ENCODE measurements at regions not wholly inside any gene's neighbourhood (a gene's known extent, or its start where the extent isn't known, plus 50 kb on each side); places are given as distances from the start of the nearest gene placed in this dataset.
"Not testable (repeated sequence)": the region's sequence is repeated elsewhere in the genome, so short reads cannot be mapped to it uniquely, and the experiment has no call there.

DNA sequence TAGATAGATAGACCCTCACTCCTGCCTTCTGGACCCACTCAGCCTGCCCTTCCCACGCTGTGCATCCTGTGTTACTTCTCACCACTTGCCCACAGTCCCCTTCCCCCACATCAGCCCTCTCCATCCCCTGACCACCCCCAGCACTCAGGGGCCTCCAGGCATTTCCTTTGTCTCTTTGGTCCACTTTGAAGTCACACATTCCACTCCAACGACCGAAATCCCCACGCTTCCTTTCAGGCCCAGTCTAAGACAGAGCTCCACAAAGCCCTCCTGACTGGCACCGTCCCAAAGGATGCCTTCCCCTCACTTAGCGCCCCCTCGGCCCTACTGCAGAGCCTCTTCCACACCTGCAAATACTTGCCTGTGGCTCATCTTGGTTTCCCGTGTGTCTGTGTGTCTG lies 83.8 kb downstream of the FOXF2 start:
- H3K27me3 ChIP-seq (ENCODE audit: control insufficient read depth, insufficient read depth, low read length), result no peaks in the 10 kb centered on the region
- no peaks in the 10 kb centered on the region for H3K9me3 ChIP-seq (ENCODE audit: control insufficient read depth, low read length)
- H3K9ac ChIP-seq (ENCODE audit: low read length), result no peak overlapping the region
- no peaks in the 10 kb centered on the region for H3K36me3 ChIP-seq (ENCODE audit: control insufficient read depth, insufficient read depth, low read length)
- no peak overlapping the region for H3K4me3 ChIP-seq (ENCODE audit: low read length)
- no peaks in the 10 kb centered on the region for H3K4me1 ChIP-seq (ENCODE audit: control insufficient read depth, insufficient read depth, low read length)

DNA sequence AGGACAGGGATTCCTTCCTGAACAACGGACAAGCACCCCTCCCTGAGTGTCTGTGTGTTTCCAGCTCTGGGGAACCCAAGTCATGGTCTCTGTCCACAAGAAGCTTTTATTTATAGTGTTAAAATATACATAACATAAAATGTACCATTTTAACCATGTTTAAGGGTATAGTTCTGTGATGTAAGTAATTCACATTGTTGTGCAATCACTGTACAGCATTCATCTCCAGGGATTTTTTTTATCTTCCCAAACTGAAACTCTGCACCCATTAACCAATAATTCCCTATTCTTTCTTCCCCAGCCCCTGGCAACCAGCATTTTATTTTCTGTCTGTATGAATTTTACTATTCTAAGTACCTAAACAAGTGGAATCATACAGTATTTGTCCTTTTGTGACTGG lies 84.2 kb downstream of the FOXF2 start:
- Histone ChIP-seq H3K4me1 (ENCODE audit: control insufficient read depth, insufficient read depth, low read length) (no peaks in the 10 kb centered on the region), H3K9ac (ENCODE audit: low read length) (no peak overlapping the region), H3K27me3 (ENCODE audit: control insufficient read depth, insufficient read depth, low read length) (no peaks in the 10 kb centered on the region), H3K36me3 (ENCODE audit: control insufficient read depth, insufficient read depth, low read length) (no peaks in the 10 kb centered on the region), H3K4me3 (ENCODE audit: low read length) (no peak overlapping the region), H3K9me3 (ENCODE audit: control insufficient read depth, low read length) (no peaks in the 10 kb centered on the region)

DNA sequence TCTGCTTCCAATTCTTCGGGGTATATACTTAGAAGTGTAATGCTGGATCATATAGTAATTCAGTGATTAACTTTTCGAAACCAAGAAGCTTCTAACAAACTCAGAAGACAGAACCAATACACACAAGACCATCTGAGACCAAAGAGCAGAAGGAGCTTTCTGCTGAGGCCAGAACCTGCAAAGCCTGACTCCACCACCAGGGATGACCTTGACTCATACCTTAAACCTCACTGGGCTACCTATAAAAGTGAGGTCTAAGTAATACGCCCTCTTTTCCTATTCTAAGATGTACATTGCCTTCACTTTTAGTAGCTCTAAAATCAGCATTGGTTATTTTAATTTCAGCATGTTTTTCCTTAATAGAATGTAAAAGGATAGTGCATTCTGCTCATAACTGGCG lies 84.8 kb downstream of the FOXF2 start:
- Histone ChIP-seq H3K36me3 (ENCODE audit: control insufficient read depth, insufficient read depth, low read length) (no peaks in the 10 kb centered on the region), H3K9me3 (ENCODE audit: control insufficient read depth, low read length) (no peaks in the 10 kb centered on the region), H3K4me1 (ENCODE audit: control insufficient read depth, insufficient read depth, low read length) (no peaks in the 10 kb centered on the region), H3K27me3 (ENCODE audit: control insufficient read depth, insufficient read depth, low read length) (no peaks in the 10 kb centered on the region), H3K4me3 (ENCODE audit: low read length) (no peak overlapping the region), H3K9ac (ENCODE audit: low read length) (no peak overlapping the region)

DNA sequence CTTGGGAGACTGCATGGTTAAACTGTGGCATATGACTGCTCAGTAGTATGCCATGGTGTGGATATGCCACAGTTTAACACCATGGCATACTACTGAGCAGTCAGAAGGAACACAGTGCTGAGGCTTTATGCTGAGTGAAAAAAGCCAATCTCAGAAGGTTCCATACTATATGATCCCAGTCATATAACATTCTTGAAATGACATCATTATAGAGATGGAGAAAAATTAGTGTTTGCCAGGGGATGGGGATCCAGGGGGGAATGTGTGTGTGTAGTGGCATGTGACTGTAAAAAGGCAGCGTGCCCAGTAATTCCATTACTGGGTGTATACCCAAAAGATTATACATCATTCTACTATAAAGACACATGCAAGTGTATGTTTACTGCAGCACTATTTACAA lies 85.8 kb downstream of the FOXF2 start:
- H3K9ac ChIP-seq (ENCODE audit: low read length), result no peak overlapping the region
- H3K4me1 ChIP-seq (ENCODE audit: control insufficient read depth, insufficient read depth, low read length), result no peaks in the 10 kb centered on the region
- H3K36me3 ChIP-seq (ENCODE audit: control insufficient read depth, insufficient read depth, low read length), result no peaks in the 10 kb centered on the region
- no peak overlapping the region for H3K4me3 ChIP-seq (ENCODE audit: low read length)
- H3K27me3 ChIP-seq (ENCODE audit: control insufficient read depth, insufficient read depth, low read length), result no peaks in the 10 kb centered on the region
- H3K9me3 ChIP-seq (ENCODE audit: control insufficient read depth, low read length), result no peaks in the 10 kb centered on the region

DNA sequence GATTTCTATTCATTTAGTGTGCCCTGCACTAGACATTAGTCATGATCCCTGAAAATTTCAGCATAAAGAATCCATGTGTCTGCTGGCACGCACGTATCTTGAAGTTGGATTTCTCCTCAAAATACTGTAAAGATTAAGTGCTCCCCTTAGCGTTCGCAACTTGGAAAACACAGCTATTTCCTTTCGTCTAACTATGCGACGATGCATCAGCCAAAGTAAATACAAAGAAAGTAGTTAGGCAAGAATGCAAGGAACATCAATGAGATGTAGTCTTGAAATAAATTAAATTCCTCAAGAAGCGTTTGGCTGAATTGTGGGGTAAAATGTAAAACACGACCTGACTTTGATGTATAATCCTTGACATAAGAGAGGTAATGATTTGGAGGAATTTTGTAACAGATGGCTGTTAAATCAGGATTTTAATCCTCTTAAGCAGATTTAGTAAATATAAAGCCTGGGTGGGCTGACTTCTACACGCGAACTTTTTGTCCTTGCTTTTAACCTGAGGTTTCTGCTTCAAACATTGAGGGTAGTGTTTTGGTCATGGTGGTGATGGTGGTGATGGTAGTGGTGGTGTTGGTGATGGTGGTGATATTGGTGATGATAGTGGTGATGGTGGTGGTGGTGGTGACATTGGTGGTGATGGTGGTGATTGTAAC lies 88.2 kb downstream of the FOXF2 start:
- H3K9ac ChIP-seq (ENCODE audit: low read length), result no peak overlapping the region
- H3K36me3 ChIP-seq (ENCODE audit: control insufficient read depth, insufficient read depth, low read length), result no peaks in the 10 kb centered on the region
- no peaks in the 10 kb centered on the region for H3K9me3 ChIP-seq (ENCODE audit: control insufficient read depth, low read length)
- H3K4me3 ChIP-seq (ENCODE audit: low read length), result no peak overlapping the region
- H3K27me3 ChIP-seq (ENCODE audit: control insufficient read depth, insufficient read depth, low read length), result no peaks in the 10 kb centered on the region
- H3K4me1 ChIP-seq (ENCODE audit: control insufficient read depth, insufficient read depth, low read length), result no peaks in the 10 kb centered on the region

DNA sequence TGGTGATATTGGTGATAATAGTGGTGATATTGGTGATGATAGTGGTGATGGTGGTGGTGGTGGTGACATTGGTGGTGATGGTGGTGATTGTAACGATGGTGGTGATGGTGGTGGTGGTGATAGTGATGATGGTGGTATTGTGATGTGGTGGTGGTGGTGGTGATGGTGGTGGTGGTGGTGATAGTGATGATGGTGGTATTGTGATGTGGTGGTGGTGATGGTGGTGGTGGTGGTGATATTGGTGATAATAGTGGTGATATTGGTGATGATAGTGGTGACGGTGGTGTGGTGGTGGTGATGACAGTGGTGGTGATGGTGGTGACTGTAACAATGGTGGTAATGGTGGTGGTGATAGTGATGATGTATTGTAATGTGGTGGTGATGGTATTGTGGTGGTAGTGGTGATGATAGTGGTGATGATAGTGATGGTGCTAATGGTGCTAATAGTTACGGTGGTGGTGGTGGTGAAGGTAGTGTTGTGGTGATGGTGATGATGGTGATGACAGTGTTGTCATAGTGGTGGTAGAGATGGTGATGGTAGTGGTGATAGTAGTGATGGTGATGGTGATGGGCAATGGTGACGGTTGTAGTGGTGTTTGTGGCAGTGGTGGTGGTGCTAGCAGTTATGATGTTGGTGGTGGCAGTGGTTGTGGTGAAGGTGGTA lies 88.9 kb downstream of the FOXF2 start:
- not testable (repeated sequence) for H3K4me1 ChIP-seq (ENCODE audit: control insufficient read depth, insufficient read depth, low read length); H3K36me3 ChIP-seq (ENCODE audit: control insufficient read depth, insufficient read depth, low read length); H3K9me3 ChIP-seq (ENCODE audit: control insufficient read depth, low read length)

DNA sequence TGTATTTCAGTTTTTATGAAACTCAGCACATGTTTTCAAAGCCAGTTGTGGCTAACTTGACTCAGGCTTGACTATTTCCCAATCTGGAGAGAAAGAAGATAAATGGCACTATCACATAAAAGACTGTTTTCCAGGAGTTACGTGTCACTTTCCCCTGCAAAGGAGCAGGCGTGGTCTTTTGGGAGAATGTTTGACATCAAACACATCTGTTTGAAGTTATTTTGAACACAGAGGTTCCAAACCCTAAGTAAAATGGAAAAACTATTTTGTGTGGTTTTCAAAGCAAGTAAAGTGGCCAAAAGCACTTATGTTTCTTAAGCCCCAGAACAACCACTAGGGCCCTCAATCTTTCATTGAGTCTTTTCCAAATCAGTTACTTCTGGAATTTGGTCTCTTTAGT lies 89.7 kb downstream of the FOXF2 start:
- H3K27me3 ChIP-seq (ENCODE audit: control insufficient read depth, insufficient read depth, low read length), result no peaks in the 10 kb centered on the region
- H3K9me3 ChIP-seq (ENCODE audit: control insufficient read depth, low read length), result no peaks in the 10 kb centered on the region
- H3K9ac ChIP-seq (ENCODE audit: low read length), result no peak overlapping the region
- H3K4me3 ChIP-seq (ENCODE audit: low read length), result no peak overlapping the region
- H3K4me1 ChIP-seq (ENCODE audit: control insufficient read depth, insufficient read depth, low read length), result no peaks in the 10 kb centered on the region
- no peaks in the 10 kb centered on the region for H3K36me3 ChIP-seq (ENCODE audit: control insufficient read depth, insufficient read depth, low read length)

More for the DNA sequence above, 88.9 kb downstream of the FOXF2 start:
- H3K27me3 ChIP-seq (ENCODE audit: control insufficient read depth, insufficient read depth, low read length); H3K4me3 ChIP-seq (ENCODE audit: low read length); H3K9ac ChIP-seq (ENCODE audit: low read length): not testable (repeated sequence)

DNA sequence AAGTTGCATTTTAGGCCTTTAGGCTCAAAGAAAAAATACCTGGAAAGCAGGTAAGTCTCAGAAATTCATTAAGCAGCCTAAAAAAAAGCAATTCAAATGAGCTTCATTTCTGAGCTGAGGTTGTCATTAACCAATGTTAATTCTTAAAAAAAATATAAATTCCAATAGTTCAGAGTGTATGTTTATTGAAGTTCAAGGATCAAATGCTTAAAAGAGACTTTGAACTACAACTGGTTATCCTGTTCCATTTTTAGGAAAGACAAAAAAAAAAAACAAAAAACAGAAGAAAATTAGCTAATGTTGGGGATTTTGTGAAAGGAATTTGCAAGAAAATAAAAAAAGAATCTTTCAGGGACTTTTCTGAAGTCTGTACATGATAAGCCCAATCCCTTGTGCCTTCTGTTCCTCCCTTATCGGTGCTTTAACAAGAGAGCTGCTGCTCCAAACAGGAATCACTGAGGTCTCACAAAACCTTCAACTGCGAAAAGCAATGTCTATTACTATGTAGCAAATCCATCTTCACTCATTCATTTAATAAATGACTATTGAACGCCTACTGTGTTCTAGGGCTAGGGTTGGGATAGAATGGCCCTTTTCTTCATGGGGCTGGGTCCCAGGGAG lies 90.3 kb downstream of the FOXF2 start:
- H3K36me3 ChIP-seq (ENCODE audit: control insufficient read depth, insufficient read depth, low read length), result no peaks in the 10 kb centered on the region
- no peak overlapping the region for H3K4me3 ChIP-seq (ENCODE audit: low read length)
- no peaks in the 10 kb centered on the region for H3K9me3 ChIP-seq (ENCODE audit: control insufficient read depth, low read length)
- H3K27me3 ChIP-seq (ENCODE audit: control insufficient read depth, insufficient read depth, low read length), result no peaks in the 10 kb centered on the region
- H3K4me1 ChIP-seq (ENCODE audit: control insufficient read depth, insufficient read depth, low read length), result no peaks in the 10 kb centered on the region
- H3K9ac ChIP-seq (ENCODE audit: low read length), result no peak overlapping the region

DNA sequence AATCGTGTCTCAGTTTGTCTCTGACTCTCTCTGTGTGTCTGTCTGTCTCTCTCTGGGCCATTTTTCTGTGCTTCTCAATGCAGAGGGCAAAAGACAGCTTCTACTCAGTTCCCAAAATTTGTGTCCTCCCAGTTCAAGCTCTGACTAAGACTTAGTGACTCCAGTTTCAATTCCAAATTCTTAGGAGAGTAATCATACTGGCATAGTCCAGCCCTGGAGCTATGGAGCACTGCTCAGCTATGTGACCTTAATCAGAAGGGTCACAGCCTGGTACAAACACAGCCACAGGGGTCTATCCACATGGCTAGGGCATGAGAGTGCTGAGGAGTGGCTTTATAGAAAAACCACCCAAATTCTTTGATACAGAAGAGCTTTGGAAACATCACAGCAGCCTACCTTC lies 91.9 kb downstream of the FOXF2 start:
- Histone ChIP-seq H3K36me3 (ENCODE audit: control insufficient read depth, insufficient read depth, low read length) (no peaks in the 10 kb centered on the region), H3K4me1 (ENCODE audit: control insufficient read depth, insufficient read depth, low read length) (no peaks in the 10 kb centered on the region), H3K27me3 (ENCODE audit: control insufficient read depth, insufficient read depth, low read length) (no peaks in the 10 kb centered on the region), H3K4me3 (ENCODE audit: low read length) (no peak overlapping the region), H3K9ac (ENCODE audit: low read length) (no peak overlapping the region), H3K9me3 (ENCODE audit: control insufficient read depth, low read length) (no peaks in the 10 kb centered on the region)

DNA sequence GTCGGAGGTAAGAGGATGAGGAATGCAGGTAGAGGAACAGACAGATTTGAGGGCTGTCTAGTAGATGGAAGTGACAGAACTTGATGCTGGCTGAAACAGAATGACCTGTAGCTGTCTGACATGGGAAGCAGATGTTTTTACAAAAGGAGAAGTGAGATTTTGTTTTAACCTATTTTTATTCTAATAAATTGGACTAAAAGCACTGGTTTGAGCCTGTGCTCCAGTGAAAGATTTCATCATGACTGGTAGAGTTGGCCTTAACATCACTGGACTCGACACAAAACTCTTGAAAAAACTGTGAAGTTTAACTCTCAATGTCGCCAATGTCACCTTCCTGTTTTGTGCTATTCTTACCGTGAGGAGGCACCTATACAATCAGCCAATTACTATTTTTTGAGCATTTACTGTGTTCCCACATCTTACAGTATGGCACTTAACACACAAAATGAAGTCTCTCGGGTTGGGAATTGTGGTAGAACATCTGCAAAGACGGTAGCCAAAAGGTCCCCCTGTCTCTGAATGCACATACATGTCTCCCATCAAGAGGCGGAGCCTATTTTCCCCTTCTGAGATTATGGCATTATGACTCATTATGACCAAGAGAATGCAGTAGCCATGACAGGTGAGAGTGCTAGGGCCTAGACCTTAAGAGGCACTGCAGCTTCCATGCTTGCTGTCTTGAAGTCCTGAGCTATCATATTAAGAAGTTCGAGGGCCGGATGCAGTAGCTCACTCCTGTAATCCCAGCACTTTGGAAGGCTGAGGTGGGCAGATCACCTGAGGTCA lies 93.2 kb downstream of the FOXF2 start:
- Histone ChIP-seq H3K9me3 (ENCODE audit: control insufficient read depth, low read length) (no peaks in the 10 kb centered on the region), H3K4me3 (ENCODE audit: low read length) (no peak overlapping the region)

DNA sequence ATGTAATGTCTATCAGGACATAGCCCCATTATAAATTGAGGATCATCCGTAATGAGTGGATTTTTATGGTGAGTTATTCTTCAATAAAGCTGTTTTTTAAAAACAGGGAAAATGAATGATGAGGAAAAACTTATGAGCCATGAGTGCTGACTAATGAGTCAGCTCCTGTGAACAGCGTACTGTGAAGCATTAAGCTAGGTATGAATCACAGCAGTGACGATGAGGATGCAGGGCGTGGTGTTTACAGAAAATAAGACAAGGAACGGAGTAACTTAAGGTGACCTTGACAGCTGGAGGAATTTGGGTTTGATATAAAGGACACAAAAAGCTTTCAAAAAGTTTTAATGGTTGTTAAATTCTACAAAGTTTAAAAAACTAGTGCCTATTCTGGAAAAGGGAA lies 96.3 kb downstream of the FOXF2 start:
- no peaks in the 10 kb centered on the region for H3K27me3 ChIP-seq (ENCODE audit: control insufficient read depth, insufficient read depth, low read length)
- no peaks in the 10 kb centered on the region for H3K36me3 ChIP-seq (ENCODE audit: control insufficient read depth, insufficient read depth, low read length)
- no peaks in the 10 kb centered on the region for H3K4me1 ChIP-seq (ENCODE audit: control insufficient read depth, insufficient read depth, low read length)
- no peak overlapping the region for H3K4me3 ChIP-seq (ENCODE audit: low read length)
- no peak overlapping the region for H3K9ac ChIP-seq (ENCODE audit: low read length)
- H3K9me3 ChIP-seq (ENCODE audit: control insufficient read depth, low read length), result no peaks in the 10 kb centered on the region

More for the DNA sequence above, 93.2 kb downstream of the FOXF2 start:
- Histone ChIP-seq H3K27me3 (ENCODE audit: control insufficient read depth, insufficient read depth, low read length) (no peaks in the 10 kb centered on the region), H3K4me1 (ENCODE audit: control insufficient read depth, insufficient read depth, low read length) (no peaks in the 10 kb centered on the region), H3K9ac (ENCODE audit: low read length) (no peak overlapping the region), H3K36me3 (ENCODE audit: control insufficient read depth, insufficient read depth, low read length) (no peaks in the 10 kb centered on the region)

DNA sequence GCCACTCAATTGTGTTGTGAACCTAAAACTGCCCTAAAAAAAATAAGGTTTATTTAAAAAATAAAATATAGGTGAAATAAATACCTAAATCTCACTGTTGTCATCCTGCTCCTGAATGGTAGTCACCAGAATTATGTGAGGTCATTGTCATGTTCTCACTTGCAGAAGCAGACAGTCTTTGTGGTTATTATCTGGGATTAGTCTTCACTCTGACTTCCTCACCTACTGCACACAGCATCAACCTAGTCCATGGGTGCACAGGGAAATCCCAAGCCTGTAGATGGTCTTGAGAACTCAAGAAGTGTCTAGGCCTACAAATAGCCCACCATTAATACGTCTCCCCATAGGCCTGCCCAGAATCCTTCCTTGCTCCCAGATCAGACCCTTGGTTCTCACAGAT lies 97.0 kb downstream of the FOXF2 start:
- Histone ChIP-seq H3K36me3 (ENCODE audit: control insufficient read depth, insufficient read depth, low read length) (no peaks in the 10 kb centered on the region), H3K27me3 (ENCODE audit: control insufficient read depth, insufficient read depth, low read length) (no peaks in the 10 kb centered on the region), H3K4me3 (ENCODE audit: low read length) (no peak overlapping the region), H3K4me1 (ENCODE audit: control insufficient read depth, insufficient read depth, low read length) (no peaks in the 10 kb centered on the region), H3K9me3 (ENCODE audit: control insufficient read depth, low read length) (no peaks in the 10 kb centered on the region), H3K9ac (ENCODE audit: low read length) (no peak overlapping the region)

Data from mucosa of stomach (tissue), 1 donor.